ENCODE measurements at regions not wholly inside any gene's neighbourhood (a gene's known extent, or its start where the extent isn't known, plus 50 kb on each side); places are given as distances from the start of the nearest gene placed in this dataset.
"Not testable (repeated sequence)": the region's sequence is repeated elsewhere in the genome, so short reads cannot be mapped to it uniquely, and the experiment has no call there.

GRCh38 chr17:71798701-71799100, 322.1 kb upstream of the SOX9 start:
- H3K27ac ChIP-seq, result no peak overlapping the region
- TF ChIP-seq ZFX (IDR thresholded peaks at IDR 0.05) (no peak), CTCF (conservative IDR thresholded peaks at IDR 0.05) (no peak)

- no peak overlapping the region for H3K27ac ChIP-seq
- no peak for TF ChIP-seq CTCF (conservative IDR thresholded peaks at IDR 0.05)
Measured at GRCh38 chr17:71799657-71800056, 321.2 kb upstream of the SOX9 start.

- no peak for TF ChIP-seq ZFX (IDR thresholded peaks at IDR 0.05)
- TF ChIP-seq CTCF (conservative IDR thresholded peaks at IDR 0.05), result no peak
- H3K27ac ChIP-seq, result no peak overlapping the region
Measured at GRCh38 chr17:71801301-71801700, 319.5 kb upstream of the SOX9 start.

- no peak overlapping the region for H3K27ac ChIP-seq
- no peak for TF ChIP-seq CTCF (conservative IDR thresholded peaks at IDR 0.05)
- TF ChIP-seq ZFX (IDR thresholded peaks at IDR 0.05), result no peak
Measured at GRCh38 chr17:71802663-71803062, 318.2 kb upstream of the SOX9 start.

GRCh38 chr17:71803656-71804284, 317.1 kb upstream of the SOX9 start:
- no peak for TF ChIP-seq CTCF (conservative IDR thresholded peaks at IDR 0.05)
- TF ChIP-seq ZFX (IDR thresholded peaks at IDR 0.05), result no peak
- no peak overlapping the region for H3K27ac ChIP-seq

GRCh38 chr17:71809537-71809936, 311.3 kb upstream of the SOX9 start:
- no peak for TF ChIP-seq ZFX (IDR thresholded peaks at IDR 0.05)
- no peak for TF ChIP-seq CTCF (conservative IDR thresholded peaks at IDR 0.05)
- H3K27ac ChIP-seq, result no peak overlapping the region

- H3K27ac ChIP-seq, result not testable (repeated sequence)
Measured at GRCh38 chr17:71813861-71814260, 307.0 kb upstream of the SOX9 start.

- TF ChIP-seq CTCF (conservative IDR thresholded peaks at IDR 0.05) (no peak), ZFX (IDR thresholded peaks at IDR 0.05) (no peak)
Measured at GRCh38 chr17:71821511-71821910, 299.3 kb upstream of the SOX9 start.

More at GRCh38 chr17:71821511-71821910, 299.3 kb upstream of the SOX9 start:
- no peak overlapping the region for H3K27ac ChIP-seq
